Left kidney (tissue), 1 donor: ENCODE measurements at regions not wholly inside any gene's neighbourhood (a gene's known extent, or its start where the extent isn't known, plus 50 kb on each side); places are given as distances from the start of the nearest gene placed in this dataset.

Experiments
- DNase-seq: peaks from one replicate; pipeline ENCODE4 v3.0.0-alpha.2; 2013

GRCh38 chr2:104163611-104164130, 690.2 kb upstream of the POU3F3 start:
- no peak for DNase-seq

GRCh38 chr2:104164721-104165252, 689.1 kb upstream of the POU3F3 start:
- DNase-seq = no peak

GRCh38 chr2:104177179-104177578, 676.7 kb upstream of the POU3F3 start:
- no peak for DNase-seq

- no peak for DNase-seq
These were observed 674.3 kb upstream of the POU3F3 start for GRCh38 chr2:104179644-104180043.

- no peak for DNase-seq
These were observed 653.3 kb upstream of the POU3F3 start for GRCh38 chr2:104200533-104201168.

GRCh38 chr2:104213758-104214157, 640.2 kb upstream of the POU3F3 start:
- DNase-seq = no peak

GRCh38 chr2:104215269-104216161, 638.4 kb upstream of the POU3F3 start:
- DNase-seq = no peak

GRCh38 chr2:104233591-104233990, 620.3 kb upstream of the POU3F3 start:
- no peak for DNase-seq

GRCh38 chr2:104236491-104236890, 617.4 kb upstream of the POU3F3 start:
- DNase-seq = no peak

- no peak for DNase-seq
These were observed 612.9 kb upstream of the POU3F3 start for GRCh38 chr2:104240984-104241383.

- no peak for DNase-seq
These were observed 604.3 kb upstream of the POU3F3 start for GRCh38 chr2:104249629-104250028.

- no peak for DNase-seq
These were observed 603.3 kb upstream of the POU3F3 start for GRCh38 chr2:104250635-104251034.

GRCh38 chr2:104254017-104254416, 599.9 kb upstream of the POU3F3 start:
- DNase-seq = no peak

- DNase-seq = no peak
These were observed 591.2 kb upstream of the POU3F3 start for GRCh38 chr2:104262714-104263113.

- no peak for DNase-seq
These were observed 574.3 kb upstream of the POU3F3 start for GRCh38 chr2:104279646-104280045.

GRCh38 chr2:104280216-104280615, 573.7 kb upstream of the POU3F3 start:
- DNase-seq = no peak

GRCh38 chr2:104286841-104287240, 567.1 kb upstream of the POU3F3 start:
- no peak for DNase-seq

GRCh38 chr2:104289651-104290565, 564.0 kb upstream of the POU3F3 start:
- no peak for DNase-seq

- no peak for DNase-seq
These were observed 563.4 kb upstream of the POU3F3 start for GRCh38 chr2:104290566-104290891.

- no peak for DNase-seq
These were observed 541.2 kb upstream of the POU3F3 start for GRCh38 chr2:104312684-104313083.

GRCh38 chr2:104318001-104318665, 535.8 kb upstream of the POU3F3 start:
- DNase-seq = no peak
